Cardiac fibroblast (primary cell): ENCODE measurements at regions not wholly inside any gene's neighbourhood (a gene's known extent, or its start where the extent isn't known, plus 50 kb on each side); places are given as distances from the start of the nearest gene placed in this dataset.

Experiments
- DNase-seq, 2 donors: peaks; one replicate each; pipeline versions ENCODE4 v3.0.0 to v3.0.0-alpha.2; 2010; ENCODE audit warnings: low read depth in 2 of 2
- H3K4me3 ChIP-seq, 2 donors: replicated peaks in 1 of 2; 1 replicate in 1 of 2; 2 replicates in 1 of 2; pipeline ENCODE4 v1.5.1; 2011; ENCODE audit warnings: low read depth in 2 of 2, low read length in 2 of 2, mild to moderate bottlenecking in 2 of 2, moderate library complexity in 1 of 2
- TF ChIP-seq, protein P1 (sequence below): IDR thresholded peaks from one replicate; pipeline ENCODE4 v1.5.1; 2011; ENCODE audit warnings: low read depth, mild to moderate bottlenecking, low read length, inconsistent platforms

GRCh38 chr6:90967471-90967870 lies 380.6 kb upstream of the MAP3K7 start:
- H3K4me3 ChIP-seq: no peak overlapping the region
- TF ChIP-seq, protein P1, sequence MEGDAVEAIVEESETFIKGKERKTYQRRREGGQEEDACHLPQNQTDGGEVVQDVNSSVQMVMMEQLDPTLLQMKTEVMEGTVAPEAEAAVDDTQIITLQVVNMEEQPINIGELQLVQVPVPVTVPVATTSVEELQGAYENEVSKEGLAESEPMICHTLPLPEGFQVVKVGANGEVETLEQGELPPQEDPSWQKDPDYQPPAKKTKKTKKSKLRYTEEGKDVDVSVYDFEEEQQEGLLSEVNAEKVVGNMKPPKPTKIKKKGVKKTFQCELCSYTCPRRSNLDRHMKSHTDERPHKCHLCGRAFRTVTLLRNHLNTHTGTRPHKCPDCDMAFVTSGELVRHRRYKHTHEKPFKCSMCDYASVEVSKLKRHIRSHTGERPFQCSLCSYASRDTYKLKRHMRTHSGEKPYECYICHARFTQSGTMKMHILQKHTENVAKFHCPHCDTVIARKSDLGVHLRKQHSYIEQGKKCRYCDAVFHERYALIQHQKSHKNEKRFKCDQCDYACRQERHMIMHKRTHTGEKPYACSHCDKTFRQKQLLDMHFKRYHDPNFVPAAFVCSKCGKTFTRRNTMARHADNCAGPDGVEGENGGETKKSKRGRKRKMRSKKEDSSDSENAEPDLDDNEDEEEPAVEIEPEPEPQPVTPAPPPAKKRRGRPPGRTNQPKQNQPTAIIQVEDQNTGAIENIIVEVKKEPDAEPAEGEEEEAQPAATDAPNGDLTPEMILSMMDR: no peak
- DNase-seq: no peak

GRCh38 chr6:90960324-90960723 lies 373.5 kb upstream of the MAP3K7 start:
- no peak overlapping the region for H3K4me3 ChIP-seq
- no peak for DNase-seq
- TF ChIP-seq, protein P1: no peak

GRCh38 chr6:90955246-90955645 lies 368.4 kb upstream of the MAP3K7 start:
- H3K4me3 ChIP-seq: no peak overlapping the region
- DNase-seq: no peak
- TF ChIP-seq, protein P1: no peak

DNA sequence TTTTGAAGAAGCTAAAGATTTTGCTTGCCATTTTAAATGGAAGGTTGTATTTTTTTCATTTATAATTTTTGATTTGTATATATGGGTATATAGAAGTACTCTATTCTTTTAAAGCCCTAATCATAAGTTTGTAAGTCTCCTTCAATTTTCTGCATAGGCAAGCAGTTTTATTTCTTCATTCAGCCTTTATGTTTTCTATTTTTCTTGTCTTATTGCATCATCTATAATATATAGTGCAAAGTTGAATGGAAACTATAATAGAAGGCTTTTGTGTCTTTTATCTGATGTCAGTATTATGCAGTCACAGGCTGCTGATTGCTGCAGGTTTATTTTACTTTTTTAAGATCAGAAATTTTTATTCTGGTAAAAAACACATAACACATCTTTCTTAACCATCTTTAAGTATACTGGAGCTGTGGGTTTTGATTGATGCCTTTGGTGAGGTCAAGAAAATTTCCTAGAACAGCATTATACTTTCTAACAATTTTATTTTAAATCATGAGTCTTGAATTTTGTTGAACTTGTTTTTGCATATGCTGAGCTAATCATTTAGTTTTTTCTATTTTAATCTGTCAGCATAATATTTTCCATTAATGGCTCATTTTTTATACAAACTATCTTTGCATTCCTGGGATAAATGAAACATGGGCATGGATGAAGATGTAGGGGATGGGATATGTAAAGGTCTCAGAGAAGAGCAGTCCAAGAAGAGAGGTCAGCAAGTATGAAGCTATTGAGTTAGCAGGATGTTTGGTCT lies 366.7 kb upstream of the MAP3K7 start:
- TF ChIP-seq, protein P1: no peak
- no peak for DNase-seq
- no peak overlapping the region for H3K4me3 ChIP-seq

DNA sequence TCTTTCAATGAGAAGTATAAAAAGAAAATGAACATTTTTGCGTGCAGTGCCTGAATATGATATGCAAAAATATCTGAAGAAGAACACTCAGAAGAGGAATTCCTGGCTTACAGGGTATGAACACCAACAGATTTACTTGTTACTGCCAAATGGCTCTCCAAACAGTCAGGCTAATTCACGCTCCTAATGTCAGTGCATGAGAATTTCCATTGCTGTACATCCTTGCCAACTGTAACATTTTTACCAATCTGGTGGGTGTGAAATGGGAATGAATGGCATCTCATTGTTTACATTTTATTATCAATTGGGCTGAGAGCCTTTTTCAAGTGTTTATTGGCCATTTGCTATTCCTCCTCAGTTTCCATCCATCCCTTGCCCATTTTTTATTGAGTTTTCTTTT lies 365.3 kb upstream of the MAP3K7 start:
- DNase-seq: no peak
- TF ChIP-seq, protein P1: no peak
- H3K4me3 ChIP-seq: no peak overlapping the region

DNA sequence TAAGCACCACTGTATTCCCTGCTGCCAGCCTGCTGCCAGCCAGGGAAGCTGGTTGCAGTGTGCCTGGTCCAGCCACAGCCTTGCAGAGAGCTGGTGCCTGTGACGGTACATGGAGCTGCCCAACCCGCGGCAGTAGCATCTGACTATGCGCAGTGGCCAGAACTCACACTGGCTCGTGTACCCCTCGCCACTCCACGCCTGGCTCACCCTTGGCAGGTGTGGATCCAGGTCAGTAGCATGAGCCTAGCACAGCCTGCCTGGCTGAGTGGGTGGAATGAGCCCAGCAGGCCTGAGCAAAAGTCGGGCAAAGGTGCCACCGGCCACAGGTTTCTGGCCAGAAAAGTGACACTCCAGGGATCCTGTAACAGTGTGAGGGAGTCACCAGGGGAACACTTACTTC lies 361.7 kb upstream of the MAP3K7 start:
- H3K4me3 ChIP-seq: no peak overlapping the region
- DNase-seq: no peak
- TF ChIP-seq, protein P1: no peak
